Brain microvascular endothelial cell (primary cell): ENCODE measurements at regions not wholly inside any gene's neighbourhood (a gene's known extent, or its start where the extent isn't known, plus 50 kb on each side); places are given as distances from the start of the nearest gene placed in this dataset.
"Not testable (repeated sequence)": the region's sequence is repeated elsewhere in the genome, so short reads cannot be mapped to it uniquely, and the experiment has no call there.

Experiments
- DNase-seq: peaks from one replicate; pipeline ENCODE4 v3.0.0-alpha.2; 2020
- H3K27ac ChIP-seq: fragments of 250-450 bp; sonication (Bioruptor Pico); 2 replicates; pipeline ENCODE4 v1.5.1; 2020; ENCODE audit warnings: mild to moderate bottlenecking, moderate library complexity
- H3K27me3 ChIP-seq: fragments of 250-450 bp; sonication (Bioruptor Pico); replicated peaks from 2 replicates; pipeline ENCODE4 v1.5.1; 2020; ENCODE audit warnings: mild to moderate bottlenecking
- H3K36me3 ChIP-seq: fragments of 250-450 bp; sonication (Bioruptor Pico); replicated peaks from 2 replicates; pipeline ENCODE4 v1.5.1; 2020; ENCODE audit warnings: mild to moderate bottlenecking
- H3K4me3 ChIP-seq: 2 replicates; pipeline ENCODE4 v1.5.1; 2011; ENCODE audit warnings: low read depth, mild to moderate bottlenecking, control low read depth, low read length, moderate library complexity
- CTCF ChIP-seq: IDR thresholded peaks from 2 replicates; pipeline ENCODE4 v1.5.1; 2011; ENCODE audit warnings: low read depth, mild to moderate bottlenecking, moderate library complexity, low read length, control low read depth, inconsistent platforms; ENCODE audit errors: missing control alignments
- in situ Hi-C: cut with HindIII; loops from 2 replicates; pipeline ENCODE4 v1.10.0; 2017; ENCODE audit warnings: low sequenced_read_pairs, low pct_ligation_motif_present

GRCh38 chr14:22255017-22255950 is 333.7 kb downstream of the DAD1 start:
- H3K36me3 ChIP-seq, result no peaks in the 10 kb centered on the region
- DNase-seq, result no peak
- in situ Hi-C loops, result no loop called here
- no peaks in the 10 kb centered on the region for H3K27me3 ChIP-seq
- H3K27ac ChIP-seq, result no peak overlapping the region
- TF ChIP-seq CTCF, result no peak
- H3K4me3 ChIP-seq, result no peak overlapping the region

- Histone ChIP-seq H3K36me3 (no peaks in the 10 kb centered on the region), H3K27me3 (no peaks in the 10 kb centered on the region), H3K4me3 (no peak overlapping the region), H3K27ac (no peak overlapping the region)
- no peak for DNase-seq
- in situ Hi-C loops, result no loop called here
- no peak for TF ChIP-seq CTCF
These were observed 336.3 kb downstream of the DAD1 start for GRCh38 chr14:22252686-22253085.

GRCh38 chr14:22251090-22251489 is 337.9 kb downstream of the DAD1 start:
- Histone ChIP-seq H3K36me3 (no peaks in the 10 kb centered on the region), H3K27me3 (no peaks in the 10 kb centered on the region), H3K27ac (no peak overlapping the region), H3K4me3 (no peak overlapping the region)
- TF ChIP-seq CTCF, result no peak
- peak; percentile 33 for DNase-seq
- in situ Hi-C loops, result no loop called here

- Histone ChIP-seq H3K27me3 (no peaks in the 10 kb centered on the region), H3K27ac (no peak overlapping the region), H3K4me3 (no peak overlapping the region), H3K36me3 (no peaks in the 10 kb centered on the region)
- no peak for TF ChIP-seq CTCF
- in situ Hi-C loops, result no loop called here
- DNase-seq, result no peak
These were observed 339.3 kb downstream of the DAD1 start for GRCh38 chr14:22249770-22250169.

- no peak overlapping the region for H3K27ac ChIP-seq
- H3K36me3 ChIP-seq, result no peaks in the 10 kb centered on the region
- in situ Hi-C loops, result no loop called here
- TF ChIP-seq CTCF, result no peak
- DNase-seq, result no peak
- no peak overlapping the region for H3K4me3 ChIP-seq
- no peaks in the 10 kb centered on the region for H3K27me3 ChIP-seq
These were observed 344.9 kb downstream of the DAD1 start for GRCh38 chr14:22243971-22244581.

GRCh38 chr14:22238320-22238719 is 350.7 kb downstream of the DAD1 start:
- H3K27ac ChIP-seq, H3K27me3 ChIP-seq, H3K36me3 ChIP-seq, DNase-seq, H3K4me3 ChIP-seq, in situ Hi-C loops: not testable (repeated sequence)
